ENCODE measurements at regions not wholly inside any gene's neighbourhood (a gene's known extent, or its start where the extent isn't known, plus 50 kb on each side); places are given as distances from the start of the nearest gene placed in this dataset.
"Not testable (repeated sequence)": the region's sequence is repeated elsewhere in the genome, so short reads cannot be mapped to it uniquely, and the experiment has no call there.

DNA sequence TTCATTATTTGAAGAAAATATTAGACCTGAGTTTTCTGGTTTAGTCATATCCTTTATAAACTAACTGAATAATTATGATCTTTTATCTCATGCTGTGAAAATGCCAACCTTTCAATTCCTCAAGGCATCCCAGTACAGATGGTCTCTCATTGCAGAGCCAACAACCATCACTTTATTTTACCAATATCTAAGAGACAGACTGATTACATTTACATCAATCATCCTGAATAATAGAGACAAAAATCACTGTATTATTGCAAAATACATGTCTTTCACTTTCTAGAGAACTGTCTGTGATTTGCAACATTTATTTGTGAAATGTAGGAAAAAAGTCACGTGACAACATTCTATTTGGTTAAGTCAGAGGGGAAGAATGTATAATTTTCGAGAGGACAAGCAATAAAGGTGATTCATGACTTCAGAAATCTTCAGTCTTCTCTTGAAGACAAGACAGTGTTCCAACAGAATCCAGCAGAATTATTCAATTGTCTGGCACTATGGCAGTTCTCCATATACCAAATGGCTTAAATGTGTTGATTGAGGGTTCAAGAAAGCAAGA lies 503.6 kb upstream of the SYT4 start:
- FAIRE-seq: no peak
- DNase-seq (ENCODE audit: extremely low spot score, insufficient read length, low read depth): no peak

DNA sequence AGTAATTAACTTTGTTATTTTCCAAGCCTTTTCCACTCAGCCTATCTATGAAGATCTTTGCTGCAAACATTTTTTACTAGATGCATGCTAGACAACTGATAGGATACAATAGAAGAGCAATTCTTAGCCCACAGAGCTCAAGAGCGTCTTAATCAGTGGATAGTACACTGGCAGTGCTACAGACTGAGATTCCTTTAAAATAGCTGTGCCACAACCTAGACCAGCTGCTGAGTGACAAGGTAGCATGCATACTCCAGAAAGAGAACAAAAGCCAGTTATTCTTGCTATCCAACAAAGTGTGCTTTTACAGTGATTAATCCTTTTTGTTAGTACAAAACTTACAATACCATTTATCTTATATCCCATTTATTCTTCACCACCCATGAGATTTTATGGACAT lies 507.9 kb upstream of the SYT4 start:
- DNase-seq (ENCODE audit: extremely low spot score, insufficient read length, low read depth) (no peak), FAIRE-seq (no peak)

DNA sequence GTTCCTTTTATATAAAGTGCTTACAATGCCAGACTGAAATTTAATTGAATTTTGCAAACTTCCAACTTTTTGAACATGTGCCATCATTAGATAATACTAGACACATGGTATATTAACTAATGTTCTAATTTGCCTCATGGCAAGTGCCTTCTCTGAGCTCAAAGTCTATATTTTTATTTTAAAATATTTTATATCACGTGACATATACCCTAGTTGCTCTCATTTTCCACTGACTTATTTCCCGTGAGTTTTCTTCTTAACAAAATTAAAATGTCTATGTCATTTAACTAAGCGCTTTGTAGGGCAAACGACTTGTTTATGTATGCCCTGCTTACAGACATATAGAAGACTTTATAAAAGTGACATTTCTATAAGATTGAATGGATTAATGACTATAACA lies 509.6 kb upstream of the SYT4 start:
- FAIRE-seq (no peak), DNase-seq (ENCODE audit: extremely low spot score, insufficient read length, low read depth) (no peak)

DNA sequence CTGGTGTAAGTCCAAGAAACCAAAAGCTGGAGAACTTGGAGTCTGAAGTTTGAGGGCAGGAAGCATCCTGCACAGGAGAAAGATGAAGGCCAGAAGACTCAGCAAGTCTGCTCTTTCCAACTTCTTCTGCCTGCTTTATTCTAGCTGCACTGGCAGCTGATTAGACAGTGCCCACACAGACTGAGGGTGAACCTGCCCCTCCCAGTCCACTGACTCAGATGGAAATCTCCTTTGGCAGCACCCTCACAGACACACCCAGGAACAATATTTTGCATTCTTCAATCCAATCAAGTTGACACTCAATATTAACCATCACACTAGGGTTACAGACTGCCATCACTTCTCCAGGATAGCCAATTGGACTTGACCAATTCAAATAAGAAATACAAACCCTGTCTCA lies 510.4 kb upstream of the SYT4 start:
- not testable (repeated sequence) for DNase-seq (ENCODE audit: extremely low spot score, insufficient read length, low read depth); FAIRE-seq

DNA sequence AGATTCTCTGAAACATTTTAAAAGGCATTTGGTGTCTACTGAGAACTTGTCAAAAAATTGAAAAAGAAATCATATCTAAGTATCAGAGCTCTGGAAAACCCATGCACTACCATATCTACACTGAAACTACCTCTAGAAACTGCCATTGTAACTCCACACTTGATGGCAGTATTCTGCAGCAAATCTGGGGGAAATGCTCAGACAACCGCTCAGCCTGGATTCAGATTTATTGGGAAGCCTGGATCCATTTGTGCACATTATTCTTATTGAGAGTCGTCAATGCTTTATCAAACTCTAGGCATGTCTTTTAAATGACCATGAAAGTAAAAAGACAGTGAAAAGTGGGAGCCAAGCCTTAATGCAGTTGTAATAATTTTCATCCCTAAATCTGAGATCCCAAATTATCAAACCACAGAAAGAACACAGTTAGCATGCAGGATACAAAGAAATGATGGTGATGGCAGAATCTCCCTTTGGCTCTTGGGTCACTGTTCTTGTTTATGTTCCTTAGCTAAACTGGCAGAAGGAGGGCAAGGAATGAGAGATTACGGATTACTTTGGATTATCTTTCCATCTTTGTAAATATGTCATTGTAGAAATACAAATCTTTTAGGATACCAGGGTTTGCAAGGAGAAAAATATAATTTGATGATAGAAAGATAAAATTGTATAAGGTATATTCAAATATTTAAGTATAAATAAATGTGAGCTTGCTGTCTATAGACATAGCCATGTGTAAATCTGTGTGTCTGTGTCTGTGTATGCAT lies 512.1 kb upstream of the SYT4 start:
- DNase-seq (ENCODE audit: extremely low spot score, insufficient read length, low read depth) (no peak), FAIRE-seq (no peak)

DNA sequence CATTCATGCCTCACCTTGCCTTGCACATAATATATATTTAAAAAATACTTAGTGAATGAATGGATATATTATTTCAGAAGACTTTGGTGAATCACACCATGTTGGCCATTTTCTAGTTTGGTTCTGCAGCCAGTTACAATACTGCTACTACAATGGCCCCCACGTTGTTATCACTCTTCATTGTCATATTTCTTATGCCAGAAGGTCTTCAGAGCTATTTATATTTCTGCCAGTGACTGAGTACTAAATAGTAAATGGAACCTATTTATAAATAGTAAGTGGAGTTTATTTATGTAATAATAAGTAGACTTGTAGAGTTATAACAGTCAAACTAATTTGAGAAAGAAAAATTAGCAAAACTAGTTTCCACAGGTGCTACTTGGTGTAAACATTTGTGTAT lies 516.6 kb upstream of the SYT4 start:
- FAIRE-seq: no peak
- no peak for DNase-seq (ENCODE audit: extremely low spot score, insufficient read length, low read depth)

DNA sequence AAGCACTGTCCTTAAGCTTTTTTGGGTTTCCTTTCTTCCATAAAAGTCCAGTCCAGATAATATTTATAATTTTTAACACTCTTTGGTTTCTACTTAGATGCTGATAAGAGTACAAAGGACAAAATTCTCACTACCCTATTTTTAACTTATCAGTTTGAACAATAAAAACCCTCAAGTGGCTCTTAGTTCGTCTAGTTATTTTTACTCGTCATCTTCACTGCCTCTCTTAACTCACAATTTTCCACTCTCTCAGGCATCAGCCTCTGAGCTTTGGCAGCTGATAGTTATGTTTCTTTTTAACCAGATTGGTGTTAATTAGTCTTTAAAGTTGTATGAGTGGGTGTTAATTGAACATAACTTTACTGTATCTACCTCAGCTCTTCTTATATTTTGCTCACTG lies 517.1 kb upstream of the SYT4 start:
- no peak for FAIRE-seq
- no peak for DNase-seq (ENCODE audit: extremely low spot score, insufficient read length, low read depth)

DNA sequence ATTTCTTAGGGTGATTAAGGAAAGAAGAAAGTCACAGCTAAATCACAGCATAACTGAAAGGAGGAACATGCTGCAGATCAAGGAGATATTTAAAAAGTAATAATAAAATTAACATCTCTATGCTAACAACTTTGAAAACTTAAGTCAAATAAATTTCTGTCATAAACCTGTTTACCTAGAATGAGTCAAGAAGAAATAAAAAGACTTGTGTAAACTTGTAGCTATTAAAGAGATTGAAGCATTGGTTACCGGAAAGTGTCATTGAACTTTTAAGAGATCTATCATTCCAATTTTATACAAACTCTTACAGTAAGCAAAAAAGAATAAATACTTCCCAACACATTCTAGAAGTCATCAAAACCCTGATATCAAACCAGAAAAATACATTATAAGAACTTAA lies 520.1 kb upstream of the SYT4 start:
- FAIRE-seq (no peak), DNase-seq (ENCODE audit: extremely low spot score, insufficient read length, low read depth) (no peak)

DNA sequence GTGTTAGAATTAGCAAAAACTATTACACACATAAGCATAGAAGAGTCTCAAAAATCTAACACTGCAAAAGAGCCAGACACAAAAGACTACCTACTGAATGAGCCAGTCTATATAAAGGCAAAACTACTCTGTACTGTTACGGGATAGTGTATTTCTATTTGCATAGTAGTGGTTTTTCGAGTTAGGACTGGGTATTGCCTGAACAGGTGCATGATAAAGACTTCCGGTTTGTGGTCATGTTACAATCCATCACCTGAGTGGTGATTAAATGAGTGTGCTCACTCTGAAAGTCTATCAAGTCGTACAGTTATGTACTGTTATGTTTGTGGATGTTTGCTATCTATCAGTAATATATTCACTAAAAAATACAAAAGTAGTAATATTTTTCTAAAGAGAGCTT lies 523.3 kb upstream of the SYT4 start:
- DNase-seq (ENCODE audit: extremely low spot score, insufficient read length, low read depth) (no peak), FAIRE-seq (no peak)

DNA sequence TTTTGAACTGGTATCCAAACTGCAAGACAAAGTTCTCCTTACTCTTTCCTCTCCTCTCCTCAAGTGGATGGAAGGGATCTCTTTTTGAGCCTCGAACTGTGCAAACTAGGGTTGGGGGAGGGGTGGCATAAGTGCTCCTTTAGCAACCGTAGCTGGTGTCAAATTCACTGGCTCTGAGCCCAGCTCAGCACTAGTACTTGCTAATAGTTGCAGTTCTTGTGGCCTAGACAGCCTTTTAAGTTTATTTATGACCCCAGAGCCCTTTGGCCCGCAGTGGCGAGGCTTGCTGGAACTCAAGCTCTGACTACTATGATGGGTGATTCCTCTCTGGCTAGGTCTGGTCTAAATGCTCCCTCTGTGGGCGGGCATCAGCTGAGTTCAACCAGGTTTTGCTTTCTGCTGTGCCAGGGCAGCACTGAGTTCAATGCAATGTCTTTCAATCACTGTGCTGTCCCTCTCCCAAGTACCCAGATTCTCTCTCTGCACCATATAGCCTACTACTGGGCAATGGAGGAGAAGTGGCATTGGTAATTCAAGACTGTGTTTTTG lies 528.4 kb upstream of the SYT4 start:
- DNase-seq (ENCODE audit: extremely low spot score, insufficient read length, low read depth) (no peak), FAIRE-seq (no peak)

DNA sequence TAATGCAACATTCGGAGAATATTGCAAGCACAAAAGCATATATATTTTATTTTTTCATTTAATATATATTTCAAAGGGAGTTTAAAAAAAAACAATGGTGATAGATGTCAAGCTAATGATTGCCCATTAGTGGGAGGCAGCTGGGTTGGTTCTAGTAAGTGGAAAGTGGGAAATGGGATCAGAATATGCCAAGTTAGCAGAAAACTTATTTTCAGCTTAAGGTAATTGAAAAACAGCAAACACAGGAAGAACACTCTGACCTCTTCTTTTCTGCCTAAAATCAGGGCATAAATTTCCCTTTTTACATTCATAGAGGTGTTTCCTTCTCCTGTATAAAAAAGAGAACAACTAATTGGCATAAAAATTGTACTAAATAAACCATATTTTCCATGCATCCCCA lies 535.3 kb upstream of the SYT4 start:
- DNase-seq (ENCODE audit: extremely low spot score, insufficient read length, low read depth): no peak
- no peak for FAIRE-seq

DNA sequence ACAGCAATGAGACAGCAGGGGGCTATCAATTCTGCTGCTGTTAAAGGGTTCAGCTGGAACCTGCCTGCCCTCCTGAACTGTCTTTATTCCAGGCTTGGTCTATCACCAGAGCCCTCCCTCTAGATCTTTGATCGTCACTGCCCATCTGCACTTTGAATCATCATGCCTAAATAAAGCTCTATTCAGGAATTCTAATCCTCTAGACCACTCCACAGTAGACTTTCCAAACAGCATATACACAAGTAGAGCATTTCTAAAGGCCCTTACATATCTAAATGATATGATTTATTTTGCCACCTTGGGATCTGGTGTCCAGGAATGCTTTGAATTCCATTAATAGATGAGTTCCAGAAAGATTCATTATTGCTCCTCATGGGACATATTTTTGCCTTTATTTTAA lies 542.1 kb upstream of the SYT4 start:
- no peak for FAIRE-seq

DNA sequence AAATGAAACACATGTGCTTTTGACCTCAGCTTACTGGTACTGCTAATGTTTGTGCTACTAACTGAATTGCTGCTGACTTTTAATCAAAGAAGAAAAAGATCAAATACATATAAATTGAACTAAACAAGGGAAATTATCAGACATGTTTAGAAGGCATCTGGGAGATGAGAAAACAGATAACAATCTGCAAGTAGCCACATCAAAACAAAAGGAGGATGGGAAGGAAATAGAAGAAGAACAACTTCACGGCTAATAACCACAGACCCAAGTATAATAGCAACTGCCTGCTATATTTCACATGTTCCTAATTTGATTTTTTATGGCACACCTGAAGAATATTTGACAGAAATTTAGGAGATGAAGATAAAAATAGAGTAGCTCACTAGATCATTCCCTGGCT lies 542.6 kb upstream of the SYT4 start:
- DNase-seq (ENCODE audit: extremely low spot score, insufficient read length, low read depth) (no peak), FAIRE-seq (no peak)

More for the DNA sequence above, 542.1 kb upstream of the SYT4 start:
- DNase-seq (ENCODE audit: extremely low spot score, insufficient read length, low read depth): no peak

DNA sequence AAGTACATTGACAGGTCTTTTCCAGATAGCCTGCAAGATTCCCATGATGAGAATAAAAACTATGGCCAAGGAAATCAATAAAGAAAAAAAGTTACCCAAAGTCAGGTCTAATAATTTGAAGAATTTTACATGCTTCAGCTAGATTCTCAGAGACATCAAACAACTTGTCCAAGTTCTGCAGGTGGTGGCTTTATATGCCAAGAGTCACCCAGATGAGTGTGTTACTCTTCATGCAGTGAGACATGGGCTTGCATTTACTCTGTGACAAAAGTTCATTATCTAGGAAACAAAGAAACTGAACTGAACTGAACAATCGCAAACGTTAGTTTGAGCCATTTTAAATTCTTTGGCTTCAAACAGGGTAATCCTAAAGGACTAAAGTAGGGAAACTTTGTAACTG lies 548.5 kb upstream of the SYT4 start:
- no peak for FAIRE-seq

DNA sequence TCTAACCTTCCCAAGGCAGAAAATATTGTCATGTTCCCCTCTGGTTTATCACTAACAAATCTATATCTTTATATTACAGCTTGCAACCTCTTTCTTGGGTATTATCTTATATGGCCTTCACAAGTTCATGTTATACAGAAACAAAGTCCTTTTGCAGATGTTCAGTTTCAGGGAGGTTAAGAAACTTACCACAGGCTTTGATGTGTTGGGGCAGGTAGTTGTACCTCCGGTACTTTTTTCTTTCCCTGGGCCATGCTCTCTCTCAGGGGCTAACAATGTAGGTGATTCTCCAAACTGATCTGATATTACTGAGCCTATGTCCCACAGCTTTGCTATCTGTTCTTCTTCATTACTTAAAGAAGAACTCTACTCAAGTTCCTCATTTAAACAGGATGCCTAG lies 548.9 kb upstream of the SYT4 start:
- FAIRE-seq: no peak

More for the DNA sequence above, 548.5 kb upstream of the SYT4 start:
- DNase-seq (ENCODE audit: extremely low spot score, insufficient read length, low read depth): no peak

DNA sequence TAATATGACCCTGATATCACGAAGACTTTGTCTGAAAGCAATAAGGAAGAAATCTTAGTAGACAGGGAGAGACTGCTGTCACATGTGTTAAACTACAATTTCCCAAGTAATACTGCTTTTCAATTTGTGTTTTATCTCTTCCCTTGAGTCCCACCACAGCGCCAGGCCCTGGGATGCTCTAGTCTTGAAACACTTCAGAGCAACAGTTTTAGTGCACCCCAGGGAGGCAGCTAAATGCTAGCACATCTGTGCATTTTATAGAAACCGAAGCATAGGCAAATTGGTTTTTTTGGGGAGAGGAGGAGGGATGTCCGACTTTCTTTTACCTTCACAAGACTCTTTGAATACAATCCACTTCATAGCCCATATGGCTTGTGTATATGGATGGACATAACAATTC lies 550.0 kb upstream of the SYT4 start:
- DNase-seq (ENCODE audit: extremely low spot score, insufficient read length, low read depth): no peak
- FAIRE-seq: no peak

More for the DNA sequence above, 548.9 kb upstream of the SYT4 start:
- no peak for DNase-seq (ENCODE audit: extremely low spot score, insufficient read length, low read depth)

DNA sequence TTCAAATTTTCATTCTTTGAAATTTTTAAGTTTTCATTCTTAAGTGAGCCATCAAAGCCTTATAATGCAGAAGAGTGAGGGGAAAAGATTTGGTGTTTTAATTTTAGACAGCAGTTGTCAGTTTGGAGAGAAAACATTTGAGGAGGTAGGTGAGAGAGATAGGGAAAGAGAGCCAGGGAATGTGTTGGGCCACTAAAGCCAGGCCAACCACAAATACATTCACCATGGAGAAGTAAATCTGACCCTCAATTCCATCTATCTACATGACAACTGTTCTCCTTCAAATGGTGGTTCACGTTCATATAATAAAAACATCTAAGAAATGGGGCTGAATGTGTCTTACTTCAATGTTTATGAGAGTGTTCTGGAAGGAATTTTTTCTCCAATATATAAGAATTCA lies 553.0 kb upstream of the SYT4 start:
- FAIRE-seq: no peak
- DNase-seq (ENCODE audit: extremely low spot score, insufficient read length, low read depth): no peak

DNA sequence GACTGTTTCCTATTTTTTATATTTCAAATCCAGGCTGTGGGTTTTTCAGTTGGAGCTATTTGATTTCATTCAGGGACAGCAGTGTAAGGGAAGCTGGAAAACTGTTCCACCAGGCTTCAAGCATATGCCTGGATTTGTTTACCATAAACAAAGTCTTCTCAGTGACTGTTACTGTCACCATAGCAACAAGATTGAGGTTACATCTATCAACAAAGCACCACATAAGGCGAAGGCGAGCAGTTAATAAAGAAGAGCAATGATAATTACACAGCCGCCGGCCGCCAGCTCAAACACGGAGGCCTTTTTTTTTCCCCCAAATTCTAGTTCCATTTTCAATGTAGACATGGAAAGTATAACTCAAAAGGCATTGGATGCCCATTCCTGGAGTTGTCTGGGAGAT lies 553.7 kb upstream of the SYT4 start:
- no peak for FAIRE-seq
- DNase-seq (ENCODE audit: extremely low spot score, insufficient read length, low read depth): no peak

DNA sequence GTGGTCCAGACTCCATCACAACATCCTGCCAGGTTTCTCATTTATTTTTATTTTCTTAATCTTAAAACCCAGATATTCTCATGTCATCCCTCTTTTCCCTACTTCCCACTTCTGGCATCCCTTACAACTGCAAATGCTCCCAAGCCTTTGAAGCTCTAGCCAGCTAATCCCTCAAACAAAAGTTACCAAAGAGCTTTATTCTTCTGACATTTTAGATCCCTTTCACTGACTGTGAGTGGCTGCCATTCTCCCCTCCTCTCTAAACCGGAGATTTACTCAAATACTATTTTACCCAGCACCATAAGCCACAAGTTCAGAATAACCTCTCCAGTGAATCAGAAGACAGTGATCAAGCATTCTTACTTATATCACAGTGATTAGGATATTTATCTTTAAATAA lies 569.0 kb upstream of the SYT4 start:
- DNase-seq (ENCODE audit: extremely low spot score, insufficient read length, low read depth): no peak
- FAIRE-seq: no peak

DNA sequence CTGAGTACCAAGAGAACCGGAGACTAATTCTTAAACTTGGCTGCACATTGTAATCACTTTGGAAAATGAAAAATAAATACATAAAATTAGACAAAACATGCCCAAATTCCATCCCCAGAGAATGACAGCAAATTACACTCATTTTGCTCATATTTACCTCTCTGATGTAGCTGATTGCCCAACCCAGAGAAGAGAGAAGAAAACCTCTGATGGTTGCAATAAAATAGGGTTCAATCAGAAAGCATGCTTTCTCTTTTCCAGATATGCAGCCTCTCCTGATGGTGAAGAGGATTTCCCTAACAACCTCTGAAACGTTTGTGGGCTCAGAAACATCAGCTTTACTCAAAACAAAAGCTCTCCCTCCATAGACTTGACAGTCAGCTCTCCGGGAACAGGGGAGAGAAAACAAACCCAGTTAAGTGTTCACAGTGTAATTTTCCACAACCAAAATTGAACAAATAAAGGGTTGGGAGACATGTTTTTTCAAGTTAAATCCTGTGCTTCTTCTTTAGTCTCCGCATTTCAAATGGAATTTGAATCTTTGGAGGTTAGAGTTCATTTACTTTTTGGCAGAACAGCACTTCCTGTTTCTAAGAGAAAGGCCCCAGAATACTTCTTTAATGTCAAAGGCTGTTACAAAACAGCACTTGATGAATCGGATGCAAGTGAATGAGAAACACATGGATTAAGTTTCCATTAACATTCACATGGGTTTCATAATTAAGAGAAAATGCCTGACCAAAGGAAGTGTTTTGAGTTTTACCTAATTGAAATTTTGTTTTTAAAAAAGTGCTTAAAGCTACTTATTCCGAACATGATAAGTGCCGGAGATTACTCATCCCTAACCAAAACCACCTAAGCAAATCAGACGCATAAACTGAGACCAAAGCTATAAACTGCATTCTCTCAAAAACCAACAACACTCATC lies 570.1 kb upstream of the SYT4 start:
- FAIRE-seq (no peak), DNase-seq (ENCODE audit: extremely low spot score, insufficient read length, low read depth) (no peak)

DNA sequence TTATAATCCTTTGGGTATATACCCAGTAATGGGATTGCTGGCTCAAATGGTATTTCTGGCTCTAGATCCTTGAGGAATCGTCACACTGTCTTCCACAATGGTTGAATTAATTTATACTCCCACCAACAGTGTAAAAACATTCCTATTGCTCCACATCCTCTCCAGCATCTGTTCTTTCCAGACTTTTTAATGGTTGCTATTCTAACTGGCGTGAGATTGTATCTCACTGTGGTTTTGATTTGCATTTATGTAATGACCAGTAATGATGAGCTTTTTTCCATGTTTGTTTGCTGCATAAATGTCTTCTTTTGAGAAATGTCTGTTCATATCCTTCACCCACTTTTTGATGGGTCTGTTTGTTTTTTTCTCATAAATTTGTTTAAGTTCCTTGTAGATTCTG lies 572.5 kb upstream of the SYT4 start:
- not testable (repeated sequence) for FAIRE-seq; DNase-seq (ENCODE audit: extremely low spot score, insufficient read length, low read depth)
